Mesothelial cell of epicardium (in vitro differentiated cells): ENCODE measurements at regions not wholly inside any gene's neighbourhood (a gene's known extent, or its start where the extent isn't known, plus 50 kb on each side); places are given as distances from the start of the nearest gene placed in this dataset.

Experiments
- DNase-seq, 2 experiments: peaks; one replicate each; pipeline ENCODE4 v3.0.0; 2021; ENCODE audit warnings: low spot score in 2 of 2; ENCODE audit not compliant: unreplicated experiment in 2 of 2
- H3K27ac Mint-ChIP-seq: 2 replicates; pipeline ENCODE4 v1.8.0; 2021; ENCODE audit warnings: mixed read lengths
- H3K27me3 Mint-ChIP-seq: 2 replicates; pipeline ENCODE4 v1.8.0; 2021; ENCODE audit warnings: low read depth, mixed read lengths
- H3K36me3 Mint-ChIP-seq: 2 replicates; pipeline ENCODE4 v1.8.0; 2021; ENCODE audit warnings: mixed read lengths
- H3K4me1 Mint-ChIP-seq: 2 replicates; pipeline ENCODE4 v1.8.0; 2021; ENCODE audit warnings: mixed read lengths
- H3K4me3 Mint-ChIP-seq: 2 replicates; pipeline ENCODE4 v1.8.0; 2021; ENCODE audit warnings: mild to moderate bottlenecking, moderate library complexity, mixed read lengths
- H3K9me3 Mint-ChIP-seq: 2 replicates; pipeline ENCODE4 v1.8.0; 2021; ENCODE audit warnings: mixed read lengths
- CTCF ChIP-seq: fragments of 200-600 bp; sonication (generic); IDR thresholded peaks from one replicate; pipeline ENCODE4 v1.5.0; 2021; ENCODE audit warnings: antibody characterized with exemption; ENCODE audit not compliant: unreplicated experiment

DNA sequence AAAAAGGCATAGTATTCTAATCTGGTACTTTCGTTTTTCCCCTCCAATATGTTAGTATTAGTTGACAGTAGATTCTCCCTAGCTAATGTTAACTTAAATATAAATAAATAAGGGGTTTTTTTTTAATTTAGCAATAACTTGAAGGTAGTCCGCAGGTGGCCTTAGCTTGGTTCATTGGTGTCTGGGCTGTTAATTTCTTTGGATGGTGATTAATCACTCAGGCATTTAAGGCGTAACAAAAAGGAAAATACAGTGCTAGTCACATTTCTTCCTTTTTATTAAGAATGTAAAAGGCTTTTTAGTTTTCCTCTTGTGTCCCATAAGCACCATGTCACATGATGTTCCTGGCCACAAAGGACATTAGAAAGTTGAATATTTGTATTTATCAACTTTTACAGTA lies 161.0 kb upstream of the POT1 start:
- no peaks in the 10 kb centered on the region for H3K27me3 Mint-ChIP-seq
- no peaks in the 10 kb centered on the region for H3K9me3 Mint-ChIP-seq
- no peak for TF ChIP-seq CTCF
- no peak for DNase-seq
- H3K4me1 Mint-ChIP-seq: peaks cover 12% of the 10 kb centered on the region
- H3K4me3 Mint-ChIP-seq: no peak overlapping the region
- H3K36me3 Mint-ChIP-seq: no peaks in the 10 kb centered on the region
- no peak overlapping the region for H3K27ac Mint-ChIP-seq

DNA sequence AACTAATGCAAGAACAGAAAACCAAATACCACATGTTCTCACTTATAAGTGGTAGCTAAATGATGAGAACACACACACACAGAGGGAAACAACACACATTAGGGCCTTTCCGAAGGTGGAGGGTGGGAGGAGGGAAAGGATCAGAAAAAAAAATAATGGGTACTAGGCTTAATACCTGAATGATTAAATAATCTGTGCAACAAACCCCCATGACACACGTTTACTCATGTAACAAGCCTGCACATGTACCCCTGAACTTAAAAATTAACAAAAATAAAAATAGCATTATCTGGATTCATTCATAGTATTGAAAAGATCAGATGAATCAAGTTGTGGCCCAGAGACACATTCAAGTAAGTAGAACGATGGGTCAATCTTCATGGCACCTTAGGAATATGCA lies 159.5 kb upstream of the POT1 start:
- H3K27ac Mint-ChIP-seq: no peak overlapping the region
- H3K4me1 Mint-ChIP-seq: peaks cover 15% of the 10 kb centered on the region
- H3K27me3 Mint-ChIP-seq: no peaks in the 10 kb centered on the region
- TF ChIP-seq CTCF: no peak
- H3K4me3 Mint-ChIP-seq: no peak overlapping the region
- no peaks in the 10 kb centered on the region for H3K36me3 Mint-ChIP-seq
- H3K9me3 Mint-ChIP-seq: no peaks in the 10 kb centered on the region
- DNase-seq: no peak

DNA sequence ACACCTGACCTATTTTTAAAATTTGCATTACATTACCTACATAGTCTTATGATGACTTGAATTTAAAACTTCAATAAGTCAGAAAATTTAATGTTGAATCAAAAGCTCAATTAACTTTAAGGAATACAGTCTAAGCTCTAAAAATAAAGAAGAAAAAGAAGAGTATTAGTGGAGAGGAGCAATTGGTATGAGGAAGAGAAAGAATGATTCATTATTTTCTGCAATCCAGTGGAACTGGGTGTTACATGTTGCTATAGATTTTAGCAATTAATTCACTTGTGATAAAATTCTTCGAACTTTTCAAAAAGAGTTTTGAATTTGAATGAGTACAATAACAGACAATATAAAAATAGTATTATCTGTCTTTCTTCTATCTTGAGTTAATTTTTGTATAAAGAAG lies 158.9 kb upstream of the POT1 start:
- no peak for DNase-seq
- H3K4me3 Mint-ChIP-seq: no peak overlapping the region
- no peak overlapping the region for H3K27ac Mint-ChIP-seq
- no peaks in the 10 kb centered on the region for H3K27me3 Mint-ChIP-seq
- no peaks in the 10 kb centered on the region for H3K36me3 Mint-ChIP-seq
- TF ChIP-seq CTCF: no peak
- H3K9me3 Mint-ChIP-seq: no peaks in the 10 kb centered on the region
- H3K4me1 Mint-ChIP-seq: peaks cover 20% of the 10 kb centered on the region

DNA sequence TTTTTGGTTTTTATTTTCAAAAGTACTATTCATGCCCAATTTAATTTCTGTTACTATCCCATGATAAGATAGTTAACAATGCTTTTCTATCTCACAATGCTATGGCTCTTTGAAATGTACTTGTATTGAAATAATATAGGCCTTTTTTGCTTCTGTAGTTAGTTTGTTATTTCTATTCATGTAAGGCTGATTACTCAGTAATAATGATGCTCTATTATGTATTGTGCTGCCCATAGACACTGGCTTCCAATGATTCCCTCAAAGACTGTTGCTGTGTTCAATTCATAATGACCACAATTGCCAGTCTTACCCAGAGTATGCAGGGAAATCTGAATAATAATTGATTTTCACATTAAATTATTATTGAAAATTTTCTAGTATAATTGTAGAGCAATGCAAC lies 155.5 kb upstream of the POT1 start:
- no peaks in the 10 kb centered on the region for H3K9me3 Mint-ChIP-seq

GRCh38 chr7:125084196-125084595 lies 154.6 kb upstream of the POT1 start:
- Mint-ChIP-seq H3K4me1 (peaks cover 20% of the 10 kb centered on the region), H3K27me3 (no peaks in the 10 kb centered on the region), H3K36me3 (no peaks in the 10 kb centered on the region), H3K27ac (peak overlapping the region; percentile 0), H3K4me3 (no peak overlapping the region), H3K9me3 (no peaks in the 10 kb centered on the region)
- no peak for TF ChIP-seq CTCF
- no peak for DNase-seq

More for the DNA sequence above, 155.5 kb upstream of the POT1 start:
- Mint-ChIP-seq H3K36me3 (no peaks in the 10 kb centered on the region), H3K27ac (no peak overlapping the region), H3K27me3 (no peaks in the 10 kb centered on the region), H3K4me3 (no peak overlapping the region), H3K4me1 (peaks cover 20% of the 10 kb centered on the region)
- no peak for DNase-seq
- no peak for TF ChIP-seq CTCF

GRCh38 chr7:125074141-125074540 lies 144.5 kb upstream of the POT1 start:
- no peak for TF ChIP-seq CTCF
- Mint-ChIP-seq H3K27me3 (no peaks in the 10 kb centered on the region), H3K4me1 (peaks cover 29% of the 10 kb centered on the region), H3K27ac (peak overlapping the region; percentile 13), H3K4me3 (no peak overlapping the region), H3K9me3 (peaks cover 15% of the 10 kb centered on the region), H3K36me3 (peaks cover 4% of the 10 kb centered on the region)
- DNase-seq: no peak
